PFSK-1 (cell line): ENCODE measurements at regions not wholly inside any gene's neighbourhood (a gene's known extent, or its start where the extent isn't known, plus 50 kb on each side); places are given as distances from the start of the nearest gene placed in this dataset.

Experiments used
- FOXP2 ChIP-seq: optimal IDR thresholded peaks from 2 replicates; pipeline ENCODE3; 2011; ENCODE audit warnings: borderline replicate concordance, control low read depth, inconsistent platforms; ENCODE audit not compliant: insufficient read depth; ENCODE audit errors: extremely low read length, extremely low read depth
- POLR2AphosphoS5 ChIP-seq: IDR thresholded peaks from 2 replicates; pipeline ENCODE4 v1.6.1; 2012; ENCODE audit warnings: low read depth, mild to moderate bottlenecking, control low read depth, low read length, moderate library complexity
- SIN3A ChIP-seq: IDR thresholded peaks from 2 replicates; pipeline ENCODE4 v1.6.1; 2012; ENCODE audit warnings: mild to moderate bottlenecking, low read length, moderate library complexity, borderline replicate concordance; ENCODE audit not compliant: insufficient read depth
- TAF1 ChIP-seq: IDR thresholded peaks from 2 replicates; pipeline ENCODE4 v1.6.1; 2012; ENCODE audit warnings: low read length, control low read depth, borderline replicate concordance; ENCODE audit not compliant: insufficient read depth
- TF ChIP-seq, protein P1 (sequence below), 2 experiments: IDR thresholded peaks; 2 replicates each; pipeline versions ENCODE4 v1.6.1 to v1.8.0; 2011 to 2012; ENCODE audit warnings: low read depth in 2 of 2, low read length in 2 of 2, control low read depth in 1 of 2, inconsistent platforms in 1 of 2, mild to moderate bottlenecking in 1 of 2, moderate library complexity in 1 of 2; ENCODE audit not compliant: insufficient read depth in 1 of 2

DNA sequence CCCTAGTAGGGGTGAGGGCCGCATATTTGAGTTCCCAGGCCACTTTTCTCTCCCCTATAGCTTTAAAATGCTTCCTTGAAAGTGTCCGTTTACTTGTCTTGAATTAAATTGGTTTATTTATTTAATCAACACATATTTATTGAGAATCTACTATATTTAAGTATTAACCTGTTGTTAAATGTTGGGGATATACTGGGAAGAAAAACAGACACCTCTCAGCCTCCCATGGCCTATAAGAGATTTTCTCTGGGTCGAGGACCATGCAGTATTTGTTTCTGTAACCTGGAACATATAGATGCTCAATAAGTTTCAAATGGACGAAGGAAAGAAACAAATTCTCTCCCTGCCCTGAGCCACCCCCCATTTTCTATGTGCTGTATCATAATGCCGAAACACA lies 98.6 kb downstream of the INSIG2 start:
- TF ChIP-seq POLR2AphosphoS5 (no peak), TAF1 (no peak), FOXP2 (no peak), SIN3A (no peak)
- TF ChIP-seq, protein P1, sequence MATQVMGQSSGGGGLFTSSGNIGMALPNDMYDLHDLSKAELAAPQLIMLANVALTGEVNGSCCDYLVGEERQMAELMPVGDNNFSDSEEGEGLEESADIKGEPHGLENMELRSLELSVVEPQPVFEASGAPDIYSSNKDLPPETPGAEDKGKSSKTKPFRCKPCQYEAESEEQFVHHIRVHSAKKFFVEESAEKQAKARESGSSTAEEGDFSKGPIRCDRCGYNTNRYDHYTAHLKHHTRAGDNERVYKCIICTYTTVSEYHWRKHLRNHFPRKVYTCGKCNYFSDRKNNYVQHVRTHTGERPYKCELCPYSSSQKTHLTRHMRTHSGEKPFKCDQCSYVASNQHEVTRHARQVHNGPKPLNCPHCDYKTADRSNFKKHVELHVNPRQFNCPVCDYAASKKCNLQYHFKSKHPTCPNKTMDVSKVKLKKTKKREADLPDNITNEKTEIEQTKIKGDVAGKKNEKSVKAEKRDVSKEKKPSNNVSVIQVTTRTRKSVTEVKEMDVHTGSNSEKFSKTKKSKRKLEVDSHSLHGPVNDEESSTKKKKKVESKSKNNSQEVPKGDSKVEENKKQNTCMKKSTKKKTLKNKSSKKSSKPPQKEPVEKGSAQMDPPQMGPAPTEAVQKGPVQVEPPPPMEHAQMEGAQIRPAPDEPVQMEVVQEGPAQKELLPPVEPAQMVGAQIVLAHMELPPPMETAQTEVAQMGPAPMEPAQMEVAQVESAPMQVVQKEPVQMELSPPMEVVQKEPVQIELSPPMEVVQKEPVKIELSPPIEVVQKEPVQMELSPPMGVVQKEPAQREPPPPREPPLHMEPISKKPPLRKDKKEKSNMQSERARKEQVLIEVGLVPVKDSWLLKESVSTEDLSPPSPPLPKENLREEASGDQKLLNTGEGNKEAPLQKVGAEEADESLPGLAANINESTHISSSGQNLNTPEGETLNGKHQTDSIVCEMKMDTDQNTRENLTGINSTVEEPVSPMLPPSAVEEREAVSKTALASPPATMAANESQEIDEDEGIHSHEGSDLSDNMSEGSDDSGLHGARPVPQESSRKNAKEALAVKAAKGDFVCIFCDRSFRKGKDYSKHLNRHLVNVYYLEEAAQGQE (IDR thresholded peaks at IDR 0.05; ENCODE audit: insufficient read depth in 1 of 2, low read depth in 2 of 2, low read length in 2 of 2): no peak

GRCh38 chr2:118186110-118186857 lies 98.0 kb downstream of the INSIG2 start:
- TF ChIP-seq SIN3A: no peak

- TF ChIP-seq, protein P1 (IDR thresholded peaks at IDR 0.05; ENCODE audit: insufficient read depth in 1 of 2, low read depth in 2 of 2, low read length in 2 of 2): no peak
- TF ChIP-seq POLR2AphosphoS5 (no peak), TAF1 (no peak), FOXP2 (no peak), SIN3A (no peak)
Measured at GRCh38 chr2:118185210-118186109, 97.2 kb downstream of the INSIG2 start.

DNA sequence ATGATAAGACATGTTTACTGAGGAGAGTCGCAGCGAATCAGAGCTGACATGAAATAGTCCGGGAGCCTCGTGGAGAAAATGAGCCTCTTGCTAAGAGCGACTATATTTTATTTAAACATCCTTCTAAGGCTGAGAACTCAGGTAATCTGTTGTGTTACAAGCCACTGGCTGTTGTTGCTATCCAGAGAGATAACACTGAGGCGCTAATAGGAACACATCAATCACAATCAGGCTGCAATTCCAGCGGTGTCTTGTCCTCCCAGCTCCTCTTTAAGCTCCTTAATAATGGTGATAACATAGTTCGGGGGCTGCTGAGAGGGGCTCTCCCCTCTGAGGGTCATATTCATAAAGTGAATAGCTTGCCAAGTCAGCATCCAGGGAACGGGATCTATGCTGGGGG lies 95.1 kb downstream of the INSIG2 start:
- TF ChIP-seq, protein P1 (IDR thresholded peaks at IDR 0.05; ENCODE audit: insufficient read depth in 1 of 2, low read depth in 2 of 2, low read length in 2 of 2): no peak
- TF ChIP-seq POLR2AphosphoS5 (no peak), SIN3A (no peak), FOXP2 (no peak), TAF1 (no peak)

- no peak for TF ChIP-seq TAF1
- TF ChIP-seq, protein P1 (IDR thresholded peaks at IDR 0.05; ENCODE audit: insufficient read depth in 1 of 2, low read depth in 2 of 2, low read length in 2 of 2): no peak
- TF ChIP-seq POLR2AphosphoS5: no peak
- no peak for TF ChIP-seq SIN3A
- no peak for TF ChIP-seq FOXP2
Measured at GRCh38 chr2:118179445-118179844, 91.2 kb downstream of the INSIG2 start.
